ENCODE measurements at regions not wholly inside any gene's neighbourhood (a gene's known extent, or its start where the extent isn't known, plus 50 kb on each side); places are given as distances from the start of the nearest gene placed in this dataset.

GRCh38 chr22:19641254-19641982, 72.9 kb upstream of the SEPTIN5 start (continued):
- TF ChIP-seq HNRNPK (IDR thresholded peaks at IDR 0.05; ENCODE audit: low read depth, low read length, poor library complexity, severe bottlenecking): no peak
- 0 out of 2 replicates have a peak, but pooled peaks have one; percentile 45 for TF ChIP-seq TRIM28 (IDR thresholded peaks at IDR 0.05)
- peak; percentile 57; the same call in 1 of the 2 replicates for TF ChIP-seq HDAC2 (IDR thresholded peaks at IDR 0.05)
- no peak for TF ChIP-seq RBBP5 (IDR thresholded peaks at IDR 0.05; ENCODE audit: borderline replicate concordance, insufficient read depth, low read length, poor library complexity, severe bottlenecking)
- peak; percentile 46; the same call in 1 of the 2 replicates for TF ChIP-seq USF2 (CRISPR knock-in tag; IDR thresholded peaks at IDR 0.05)
- TF ChIP-seq POLR2G (IDR thresholded peaks at IDR 0.05; ENCODE audit: low read depth, low read length): peak; percentile 52
- TF ChIP-seq VEZF1 (CRISPR knock-in tag; IDR thresholded peaks at IDR 0.05): no peak
- no peak for TF ChIP-seq SRSF1 (IDR thresholded peaks at IDR 0.05; ENCODE audit: low read depth, low read length)
- no peak for TF ChIP-seq CHD4 (IDR thresholded peaks at IDR 0.05; ENCODE audit: insufficient read depth, insufficient replicate concordance, low read depth, low read length, poor library complexity, severe bottlenecking)
- no peak for TF ChIP-seq NFATC3 (IDR thresholded peaks at IDR 0.05)
- no peak for TF ChIP-seq MTF1 (CRISPR knock-in tag; IDR thresholded peaks at IDR 0.05; ENCODE audit: borderline replicate concordance)
- TF ChIP-seq ARID4B (CRISPR knock-in tag; IDR thresholded peaks at IDR 0.05): no peak
- TF ChIP-seq ARID2 (IDR thresholded peaks at IDR 0.05): no peak
- TF ChIP-seq RBM14 (IDR thresholded peaks at IDR 0.05; ENCODE audit: borderline replicate concordance, insufficient read depth, low read depth, low read length): no peak
- no peak for TF ChIP-seq HNRNPL (IDR thresholded peaks at IDR 0.05; ENCODE audit: low read depth, low read length)
- no peak for TF ChIP-seq PTRF (tag; IDR thresholded peaks at IDR 0.05)
- TF ChIP-seq ATF3 (IDR thresholded peaks at IDR 0.05): no peak
- no peak for TF ChIP-seq ATF3 (CRISPR knock-in tag; conservative IDR thresholded peaks at IDR 0.05)
- no peak for TF ChIP-seq ZSCAN32 (CRISPR knock-in tag; IDR thresholded peaks at IDR 0.05)
- TF ChIP-seq ZNF583 (CRISPR knock-in tag; IDR thresholded peaks at IDR 0.05): peak; percentile 91
- no peak; the same call in 1 of the 2 replicates for TF ChIP-seq DNMT1 (IDR thresholded peaks at IDR 0.05)
